Endothelial cell of umbilical vein (primary cell): ENCODE measurements at regions not wholly inside any gene's neighbourhood (a gene's known extent, or its start where the extent isn't known, plus 50 kb on each side); places are given as distances from the start of the nearest gene placed in this dataset.

Source experiments
- BruUV-seq: library from RNA; stranded (reverse); fragments of 400-500 nt; replicated peaks from 2 replicates; lab custom pipeline; 2021; lab: Mats Ljungman, UMichigan
- CTCF ChIA-PET: fragments of 300-600, 350-600 bp; sonication (Branson Sonifier 250); formaldehyde crosslinking; loops from one replicate; lab custom pipeline; 2021; ENCODE audit warnings: antibody characterized with exemption, inconsistent platforms; lab: Charles Lee
- POLR2A ChIA-PET: fragments of 300-600, 350-600 bp; sonication (Branson Sonifier 250); formaldehyde crosslinking; loops from one replicate; lab custom pipeline; 2021; ENCODE audit warnings: antibody characterized with exemption, inconsistent platforms; lab: Charles Lee
- DNase-seq: peaks from one replicate; pipeline ENCODE4 v3.0.0-alpha.2; 2011; ENCODE audit warnings: low read depth, low spot score
- FAIRE-seq: peaks from 2 replicates; lab custom pipeline; 2011; peaks lifted over from hg19 to GRCh38; lab: Jason Lieb, UNC
- H2AFZ ChIP-seq: 2 replicates; pipeline ENCODE4 v1.6.0; 2012; ENCODE audit warnings: low read depth, low read length, control low read depth, inconsistent platforms
- H3K27ac ChIP-seq: 2 replicates; pipeline ENCODE4 v1.5.1; 2011; ENCODE audit warnings: low read depth, mild to moderate bottlenecking, control low read depth, low read length, moderate library complexity; ENCODE audit not compliant: insufficient read depth
- H3K27me3 ChIP-seq, 2 experiments: 2 replicates each; pipeline versions ENCODE4 v1.6.0 to v1.6.1; 2011; ENCODE audit warnings: low read length in 2 of 2, mixed read lengths in 1 of 2; ENCODE audit not compliant: control insufficient read depth in 2 of 2, insufficient read depth in 2 of 2
- H3K36me3 ChIP-seq, 2 experiments: 2 replicates in 1 of 2; 3 replicates in 1 of 2; pipeline ENCODE4 v1.5.1; 2011; ENCODE audit warnings: low read length in 2 of 2, mild to moderate bottlenecking in 1 of 2, moderate library complexity in 1 of 2; ENCODE audit not compliant: control insufficient read depth in 2 of 2, insufficient read depth in 2 of 2; ENCODE audit errors: extremely low read depth in 1 of 2
- H3K4me1 ChIP-seq: 3 replicates; pipeline ENCODE4 v1.5.1; 2011; ENCODE audit warnings: mild to moderate bottlenecking, low read length; ENCODE audit not compliant: control insufficient read depth, insufficient read depth; ENCODE audit errors: extremely low read depth
- H3K4me2 ChIP-seq: 2 replicates; pipeline ENCODE4 v1.6.1; 2011; ENCODE audit warnings: low read length, control low read depth, mixed read lengths; ENCODE audit not compliant: insufficient read depth
- H3K4me3 ChIP-seq, 3 experiments: fragments of 200-600 bp in 1 of 3; sonication (generic), shearing (Covaris generic) in 1 of 3; replicated peaks in 1 of 3; 2 replicates each; pipeline ENCODE4 v1.5.1; 2011 to 2016; ENCODE audit warnings: control low read depth in 3 of 3, low read length in 3 of 3, mild to moderate bottlenecking in 2 of 3, inconsistent platforms in 1 of 3, low read depth in 1 of 3, moderate library complexity in 1 of 3; ENCODE audit not compliant: insufficient read depth in 1 of 3
- H3K79me2 ChIP-seq: 2 replicates; pipeline ENCODE4 v1.6.0; 2012; ENCODE audit warnings: low read length, inconsistent platforms; ENCODE audit not compliant: control insufficient read depth, insufficient read depth
- H3K9ac ChIP-seq: replicated peaks from 2 replicates; pipeline ENCODE3; 2011; ENCODE audit warnings: low read length, control low read depth; ENCODE audit not compliant: insufficient read depth; ENCODE audit errors: extremely low read depth
- H3K9me1 ChIP-seq: replicated peaks from 3 replicates; pipeline ENCODE4 v1.6.0; 2011; ENCODE audit warnings: mild to moderate bottlenecking, low read length; ENCODE audit not compliant: control insufficient read depth, insufficient read depth; ENCODE audit errors: extremely low read depth
- H3K9me3 ChIP-seq: replicated peaks from 2 replicates; pipeline ENCODE4 v1.5.1; 2012; ENCODE audit warnings: low read length, inconsistent platforms; ENCODE audit not compliant: control insufficient read depth, insufficient read depth
- H4K20me1 ChIP-seq: replicated peaks from 2 replicates; pipeline ENCODE3; 2011; ENCODE audit warnings: mild to moderate bottlenecking, low read length; ENCODE audit not compliant: control insufficient read depth, insufficient read depth; ENCODE audit errors: extremely low read depth
- CTCF ChIP-seq, 2 donors: IDR thresholded peaks; 1 replicate in 1 of 2; 2 replicates in 1 of 2; pipeline ENCODE4 v1.5.1; 2011; ENCODE audit warnings: low read length in 2 of 2, mild to moderate bottlenecking in 2 of 2, moderate library complexity in 2 of 2, control low read depth in 1 of 2, inconsistent platforms in 1 of 2, low read depth in 1 of 2; ENCODE audit not compliant: insufficient read depth in 1 of 2; ENCODE audit errors: extremely low read depth in 1 of 2
- EZH2 ChIP-seq: IDR thresholded peaks from 2 replicates; pipeline ENCODE4 v1.6.1; 2012; ENCODE audit warnings: borderline replicate concordance, low read depth, mild to moderate bottlenecking, moderate library complexity, low read length, inconsistent platforms; ENCODE audit not compliant: severe bottlenecking
- FOS ChIP-seq: IDR thresholded peaks from 2 replicates; pipeline ENCODE4 v1.6.1; 2011; ENCODE audit warnings: mild to moderate bottlenecking, low read length, moderate library complexity, borderline replicate concordance; ENCODE audit not compliant: insufficient read depth
- GATA2 ChIP-seq: IDR thresholded peaks from 2 replicates; pipeline ENCODE4 v1.7.0; 2011; ENCODE audit warnings: low read depth, mild to moderate bottlenecking, moderate library complexity, mixed read lengths, low read length; ENCODE audit not compliant: insufficient read length, insufficient read depth
- JUN ChIP-seq: IDR thresholded peaks from 2 replicates; pipeline ENCODE4 v1.6.1; 2011; ENCODE audit warnings: borderline replicate concordance, low read depth; ENCODE audit not compliant: insufficient read length, insufficient read depth
- MAX ChIP-seq: IDR thresholded peaks from 2 replicates; pipeline ENCODE4 v1.6.1; 2011; ENCODE audit not compliant: insufficient read depth, insufficient read length
- MYC ChIP-seq: IDR thresholded peaks from one replicate; pipeline ENCODE4 v1.6.1; 2011; ENCODE audit warnings: mild to moderate bottlenecking, low read depth, low read length
- POLR2A ChIP-seq: IDR thresholded peaks from 2 replicates; pipeline ENCODE4 v1.6.1; 2012; ENCODE audit warnings: low read depth, mild to moderate bottlenecking, control low read depth, low read length
- POLR2AphosphoS5 ChIP-seq: IDR thresholded peaks from 2 replicates; pipeline ENCODE4 v1.6.1; 2012; ENCODE audit warnings: low read depth, mild to moderate bottlenecking, control low read depth, low read length, moderate library complexity; ENCODE audit not compliant: insufficient read depth
- dilution Hi-C: fragments of 300-500 bp; cut with MboI; formaldehyde crosslinking; loops from one replicate; pipeline ENCODE4 v1.15.0; 2019; ENCODE audit warnings: low sequenced_read_pairs; ENCODE audit not compliant: extremely low pct_ligation_motif_present
- intact Hi-C: fragments of 100-400 bp; cut with micrococcal nuclease; formaldehyde crosslinking; loops from one replicate; pipeline ENCODE4 v1.10.0; 2022

DNA sequence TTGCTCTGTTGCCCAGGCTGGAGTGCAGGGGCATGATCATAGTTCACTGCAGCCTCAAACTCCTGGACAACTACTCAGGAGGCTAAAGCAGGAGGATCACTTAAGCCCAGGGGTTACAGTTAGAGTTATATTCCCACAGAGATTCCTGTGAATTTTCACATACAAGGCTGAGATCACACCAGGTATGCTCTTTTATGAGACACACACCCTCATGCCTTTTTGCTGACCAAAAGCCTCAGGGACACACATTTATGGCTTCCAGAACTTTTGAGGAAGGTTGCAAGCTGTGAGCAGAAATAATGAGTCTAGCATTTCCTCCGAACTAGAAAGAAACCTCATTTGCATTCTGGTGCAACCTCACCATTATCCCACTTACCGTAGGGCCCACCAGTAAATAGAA lies 370.5 kb upstream of the ARID1B start:
- Histone ChIP-seq H4K20me1 (no peaks in the 10 kb centered on the region), H3K27me3 (no peaks in the 10 kb centered on the region), H3K4me1 (no peaks in the 10 kb centered on the region), H3K79me2 (no peaks in the 10 kb centered on the region), H2AFZ (no peak overlapping the region), H3K4me3 (no peak overlapping the region), H3K9ac (no peak overlapping the region), H3K36me3 (no peaks in the 10 kb centered on the region), H3K9me1 (no peaks in the 10 kb centered on the region), H3K9me3 (no peaks in the 10 kb centered on the region), H3K4me2 (no peak overlapping the region), H3K27ac (no peak overlapping the region)
- ChIA-PET POLR2A (no interaction called here), CTCF (no interaction called here)
- DNase-seq = no peak
- intact Hi-C loops = no loop called here
- dilution Hi-C loops = no loop called here
- no TSS peak for BruUV-seq
- TF ChIP-seq MYC (no peak), MAX (no peak), POLR2AphosphoS5 (no peak), JUN (no peak), FOS (no peak), EZH2 (no peak), POLR2A (no peak), CTCF (IDR thresholded peaks at IDR 0.05; ENCODE audit: extremely low read depth in 1 of 2, insufficient read depth in 1 of 2, low read depth in 1 of 2, low read length in 2 of 2) (no peak), GATA2 (no peak)
- FAIRE-seq = no peak
